GM12872 (cell line): ENCODE measurements at regions not wholly inside any gene's neighbourhood (a gene's known extent, or its start where the extent isn't known, plus 50 kb on each side); places are given as distances from the start of the nearest gene placed in this dataset.

Source experiments
- CTCF ChIP-seq: IDR thresholded peaks from 3 replicates; pipeline ENCODE4 v1.5.1; 2011; ENCODE audit warnings: low read depth, mild to moderate bottlenecking, low read length, moderate library complexity; ENCODE audit not compliant: insufficient read depth

- TF ChIP-seq CTCF, result no peak
Observed at GRCh38 chr4:147351083-147351787, 129.7 kb upstream of the EDNRA start.

GRCh38 chr4:147354237-147354636, 126.7 kb upstream of the EDNRA start:
- no peak for TF ChIP-seq CTCF

GRCh38 chr4:147355032-147355656, 125.8 kb upstream of the EDNRA start:
- no peak for TF ChIP-seq CTCF

GRCh38 chr4:147355847-147356246, 125.0 kb upstream of the EDNRA start:
- TF ChIP-seq CTCF, result no peak

GRCh38 chr4:147360301-147360700, 120.6 kb upstream of the EDNRA start:
- TF ChIP-seq CTCF, result no peak

GRCh38 chr4:147361726-147362125, 119.2 kb upstream of the EDNRA start:
- TF ChIP-seq CTCF, result no peak

GRCh38 chr4:147362938-147363337, 118.0 kb upstream of the EDNRA start:
- TF ChIP-seq CTCF, result no peak
